K562 (cell line): ENCODE measurements at regions not wholly inside any gene's neighbourhood (a gene's known extent, or its start where the extent isn't known, plus 50 kb on each side); places are given as distances from the start of the nearest gene placed in this dataset.

Experiments
- ATAC-seq: fragments of 200-7000 bp; cut with Tn5 transposase; 3 replicates; pipeline ENCODE4 v1.9.1; 2020; ENCODE audit warnings: moderate library complexity
- BruUV-seq: library from RNA; stranded (reverse); fragments of 400-500 nt; replicated peaks from 2 replicates; lab custom pipeline; 2021; lab: Mats Ljungman, UMichigan
- CTCF ChIA-PET: fragments of 300-600 bp; formaldehyde crosslinking; extraction: SDS; loops from one replicate; lab custom pipeline; 2021; ENCODE audit warnings: low intra/inter-chr PET ratio; lab: Yijun Ruan, JAX
- POLR2A ChIA-PET: fragments of 300-600, 350-650 bp; sonication (Branson Sonifier 250); formaldehyde crosslinking; extraction: SDS; loops from one replicate; lab custom pipeline; 2021; ENCODE audit warnings: antibody characterized with exemption, inconsistent platforms; lab: Yijun Ruan, JAX
- DNase-seq, 4 experiments: peaks; one replicate each; pipeline versions ENCODE4 v3.0.0 to v3.0.0-alpha.2; 2011 to 2018; ENCODE audit warnings: low spot score in 3 of 4, mixed read lengths in 3 of 4; ENCODE audit errors: extremely low read depth in 1 of 4
- FAIRE-seq: peaks from 2 replicates; lab custom pipeline; 2011; peaks lifted over from hg19 to GRCh38; lab: Jason Lieb, UNC
- H2AFZ ChIP-seq: 2 replicates; pipeline ENCODE4 v1.6.0; 2011; ENCODE audit warnings: low read depth, low read length, control low read depth, inconsistent platforms
- H3K27ac ChIP-seq: fragments of 200-600 bp; 3 replicates; pipeline ENCODE4 v1.8.0; 2011; ENCODE audit warnings: low read depth, mild to moderate bottlenecking, control low read depth, inconsistent platforms, low read length, moderate library complexity, mixed read lengths; ENCODE audit errors: extremely low read depth
- H3K27me3 ChIP-seq, 2 experiments: fragments of 300-600 bp in 1 of 2; 2 replicates in 1 of 2; 3 replicates in 1 of 2; pipeline versions ENCODE4 v1.6.0 to v1.8.0; 2011; ENCODE audit warnings: inconsistent platforms in 2 of 2, low read length in 2 of 2, mild to moderate bottlenecking in 1 of 2, mixed read lengths in 1 of 2, moderate library complexity in 1 of 2; ENCODE audit not compliant: control insufficient read depth in 2 of 2, insufficient read depth in 2 of 2
- H3K36me3 ChIP-seq: fragments of 300-600 bp; 3 replicates; pipeline ENCODE4 v1.8.0; 2011; ENCODE audit warnings: mild to moderate bottlenecking, low read length, inconsistent platforms; ENCODE audit not compliant: control insufficient read depth, insufficient read depth
- H3K4me1 ChIP-seq, 2 experiments: fragments of 200-600 bp in 1 of 2; replicated peaks in 1 of 2; 2 replicates in 1 of 2; 3 replicates in 1 of 2; pipeline versions ENCODE4 v1.5.1 to v1.8.0; 2011; ENCODE audit warnings: inconsistent platforms in 2 of 2, low read length in 2 of 2, mild to moderate bottlenecking in 1 of 2, mixed read lengths in 1 of 2, moderate library complexity in 1 of 2; ENCODE audit not compliant: control insufficient read depth in 2 of 2, insufficient read depth in 2 of 2
- H3K4me2 ChIP-seq: 2 replicates; pipeline ENCODE4 v1.6.1; 2011; ENCODE audit warnings: low read length, control low read depth, inconsistent platforms, mixed read lengths; ENCODE audit not compliant: insufficient read depth
- H3K4me3 ChIP-seq: fragments of 200-600 bp; sonication (generic), shearing (Covaris generic); 2 replicates; pipeline ENCODE4 v1.5.1; 2016; ENCODE audit warnings: control low read depth, inconsistent platforms
- H3K79me2 ChIP-seq: fragments of 200-600 bp; 3 replicates; pipeline ENCODE4 v1.8.0; 2011; ENCODE audit warnings: low read length, inconsistent platforms; ENCODE audit not compliant: control insufficient read depth, insufficient read depth
- H3K9ac ChIP-seq, 2 experiments: 2 replicates each; pipeline versions ENCODE4 v1.6.0 to v1.6.1; 2011; ENCODE audit warnings: low read depth in 2 of 2, low read length in 2 of 2, control low read depth in 1 of 2, inconsistent platforms in 1 of 2, mild to moderate bottlenecking in 1 of 2, mixed read lengths in 1 of 2; ENCODE audit not compliant: insufficient read depth in 1 of 2
- H3K9me1 ChIP-seq: one replicate; pipeline ENCODE4 v1.6.0; 2011; ENCODE audit warnings: inconsistent platforms, mild to moderate bottlenecking, low read length, moderate library complexity; ENCODE audit not compliant: control insufficient read depth, insufficient read depth
- H3K9me3 ChIP-seq: replicated peaks from 2 replicates; pipeline ENCODE4 v1.5.1; 2011; ENCODE audit warnings: low read depth, low read length, inconsistent platforms; ENCODE audit not compliant: control insufficient read depth, insufficient read depth
- H4K20me1 ChIP-seq: replicated peaks from 2 replicates; pipeline ENCODE4 v1.6.1; 2011; ENCODE audit warnings: low read length, inconsistent platforms, mixed read lengths; ENCODE audit not compliant: control insufficient read depth, insufficient read depth
- EWSR1 ChIP-seq: fragments of 450-650 bp; IDR thresholded peaks from 2 replicates; pipeline ENCODE4 v1.6.1; 2018; ENCODE audit warnings: borderline replicate concordance, mild to moderate bottlenecking, low read depth, moderate library complexity; ENCODE audit not compliant: partially characterized antibody
- MEIS2 ChIP-seq: fragments of 450-650 bp; IDR thresholded peaks from 2 replicates; pipeline ENCODE4 v1.6.1; 2014; ENCODE audit warnings: mild to moderate bottlenecking; ENCODE audit not compliant: partially characterized antibody
- MIER1 ChIP-seq: fragments of 450-650 bp; IDR thresholded peaks from 2 replicates; pipeline ENCODE4 v1.6.1; 2016; ENCODE audit warnings: antibody characterized with exemption, mild to moderate bottlenecking, low read depth
- ZNF134 ChIP-seq: fragments of 250-450 bp; sonication (Bioruptor Pico); conservative IDR thresholded peaks from 2 replicates; pipeline ENCODE4 v1.4.0; 2020
- ZNF586 ChIP-seq: fragments of 450-650 bp; formaldehyde crosslinking; conservative IDR thresholded peaks from 2 replicates; pipeline ENCODE4 v1.4.0; 2020; ENCODE audit warnings: mild to moderate bottlenecking, moderate library complexity
- in situ Hi-C: fragments of 300-500 bp; cut with MboI; formaldehyde crosslinking; loops from 4 replicates; pipeline ENCODE4 v1.15.0; 2018; ENCODE audit warnings: inconsistent platforms, mixed read lengths
- intact Hi-C: fragments of 100-400 bp; cut with micrococcal nuclease; formaldehyde crosslinking; loops from 2 replicates; pipeline ENCODE4 v1.14.2; 2022
- TF ChIP-seq, protein P1 (sequence below): fragments of 250-450 bp; sonication (Bioruptor Pico); IDR thresholded peaks from 2 replicates; pipeline ENCODE4 v1.4.0; 2020; ENCODE audit warnings: mild to moderate bottlenecking, moderate library complexity

GRCh38 chr11:27563201-27563600, 56.6 kb upstream of the LIN7C start:
- POLR2A ChIA-PET, result no interaction called here

More at GRCh38 chr11:27563201-27563600, 56.6 kb upstream of the LIN7C start:
- CTCF ChIA-PET, result no interaction called here
- Histone ChIP-seq H3K4me1 (no peaks in the 10 kb centered on the region), H3K4me2 (no peak overlapping the region), H3K9ac (no peak overlapping the region), H3K79me2 (no peaks in the 10 kb centered on the region), H3K9me3 (no peaks in the 10 kb centered on the region), H2AFZ (no peak overlapping the region), H3K9me1 (no peaks in the 10 kb centered on the region), H3K27me3 (no peaks in the 10 kb centered on the region), H3K4me3 (no peak overlapping the region), H4K20me1 (no peaks in the 10 kb centered on the region), H3K27ac (no peak overlapping the region), H3K36me3 (no peaks in the 10 kb centered on the region)
- in situ Hi-C loops (no loop called here), intact Hi-C loops (no loop called here)
- DNase-seq (no peak), FAIRE-seq (no peak), ATAC-seq (no peak)
- TF ChIP-seq, protein P1, sequence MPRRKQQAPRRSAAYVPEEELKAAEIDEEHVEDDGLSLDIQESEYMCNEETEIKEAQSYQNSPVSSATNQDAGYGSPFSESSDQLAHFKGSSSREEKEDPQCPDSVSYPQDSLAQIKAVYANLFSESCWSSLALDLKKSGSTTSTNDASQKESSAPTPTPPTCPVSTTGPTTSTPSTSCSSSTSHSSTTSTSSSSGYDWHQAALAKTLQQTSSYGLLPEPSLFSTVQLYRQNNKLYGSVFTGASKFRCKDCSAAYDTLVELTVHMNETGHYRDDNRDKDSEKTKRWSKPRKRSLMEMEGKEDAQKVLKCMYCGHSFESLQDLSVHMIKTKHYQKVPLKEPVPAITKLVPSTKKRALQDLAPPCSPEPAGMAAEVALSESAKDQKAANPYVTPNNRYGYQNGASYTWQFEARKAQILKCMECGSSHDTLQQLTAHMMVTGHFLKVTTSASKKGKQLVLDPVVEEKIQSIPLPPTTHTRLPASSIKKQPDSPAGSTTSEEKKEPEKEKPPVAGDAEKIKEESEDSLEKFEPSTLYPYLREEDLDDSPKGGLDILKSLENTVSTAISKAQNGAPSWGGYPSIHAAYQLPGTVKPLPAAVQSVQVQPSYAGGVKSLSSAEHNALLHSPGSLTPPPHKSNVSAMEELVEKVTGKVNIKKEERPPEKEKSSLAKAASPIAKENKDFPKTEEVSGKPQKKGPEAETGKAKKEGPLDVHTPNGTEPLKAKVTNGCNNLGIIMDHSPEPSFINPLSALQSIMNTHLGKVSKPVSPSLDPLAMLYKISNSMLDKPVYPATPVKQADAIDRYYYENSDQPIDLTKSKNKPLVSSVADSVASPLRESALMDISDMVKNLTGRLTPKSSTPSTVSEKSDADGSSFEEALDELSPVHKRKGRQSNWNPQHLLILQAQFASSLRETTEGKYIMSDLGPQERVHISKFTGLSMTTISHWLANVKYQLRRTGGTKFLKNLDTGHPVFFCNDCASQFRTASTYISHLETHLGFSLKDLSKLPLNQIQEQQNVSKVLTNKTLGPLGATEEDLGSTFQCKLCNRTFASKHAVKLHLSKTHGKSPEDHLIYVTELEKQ (CRISPR knock-in tag), result no peak
- TF ChIP-seq EWSR1, result no peak
- TF ChIP-seq ZNF134, result no peak
- no peak for TF ChIP-seq MEIS2
- no peak for TF ChIP-seq ZNF586 (CRISPR knock-in tag)
- TF ChIP-seq MIER1, result no peak
- no TSS peak for BruUV-seq
